HCT116 (cell line): ENCODE measurements at regions not wholly inside any gene's neighbourhood (a gene's known extent, or its start where the extent isn't known, plus 50 kb on each side); places are given as distances from the start of the nearest gene placed in this dataset.

Experiments used
- ATAC-seq: fragments of 200-7000 bp; cut with Tn5 transposase; 2 replicates; pipeline ENCODE4 v1.9.1; 2020; ENCODE audit warnings: mild to moderate bottlenecking, moderate library complexity
- BruUV-seq: library from RNA; stranded (reverse); fragments of 400-500 nt; replicated peaks from 2 replicates; lab custom pipeline; 2021; lab: Mats Ljungman, UMichigan
- CTCF ChIA-PET: fragments of 300-600 bp; sonication (Branson Sonifier 250); formaldehyde crosslinking; loops from one replicate; lab custom pipeline; 2021; ENCODE audit warnings: antibody characterized with exemption; lab: Charles Lee
- POLR2A ChIA-PET: fragments of 300-600, 350-600 bp; sonication (Branson Sonifier 250); formaldehyde crosslinking; loops from one replicate; lab custom pipeline; 2021; ENCODE audit warnings: antibody characterized with exemption; lab: Charles Lee
- RAD21 ChIA-PET, 2 experiments: fragments of 300-600 bp; sonication (Branson Sonifier 250); formaldehyde crosslinking; loops; one replicate each; lab custom pipeline; 2023; ENCODE audit warnings: low total read pairs in 2 of 2; ENCODE audit not compliant: uncharacterized antibody in 2 of 2, unreplicated experiment in 2 of 2, low non-redundant PET in 1 of 2; lab: Charles Lee
- DNase-seq: peaks from one replicate; pipeline ENCODE4 v3.0.0-alpha.2; 2010; ENCODE audit warnings: low read depth, low spot score
- H2AFZ ChIP-seq: fragments of 200-600 bp; shearing (Covaris generic), sonication (generic); 2 replicates; pipeline ENCODE4 v1.6.1; 2017; ENCODE audit warnings: low read depth, mixed run types, mixed read lengths, antibody characterized with exemption, low read length; ENCODE audit not compliant: poor library complexity, severe bottlenecking
- H3K27ac ChIP-seq: 2 replicates; pipeline ENCODE4 v1.5.1; 2012; ENCODE audit warnings: low read depth, low read length
- H3K27me3 ChIP-seq: fragments of 200-600 bp; sonication (generic); 2 replicates; pipeline ENCODE4 v1.6.1; 2016; ENCODE audit warnings: mixed run types, low read length, mixed read lengths; ENCODE audit not compliant: insufficient read depth
- H3K36me3 ChIP-seq, 2 experiments: fragments of 200-500 bp in 1 of 2; fragments of 200-600 bp in 1 of 2; sonication (Bioruptor generic) in 1 of 2; sonication (generic) in 1 of 2; 2 replicates each; pipeline versions ENCODE4 v1.5.1 to v1.6.1; 2014 to 2016; ENCODE audit warnings: low read length in 2 of 2, inconsistent platforms in 1 of 2, mixed read lengths in 1 of 2, mixed run types in 1 of 2; ENCODE audit not compliant: insufficient read depth in 2 of 2, control insufficient read depth in 1 of 2
- H3K4me1 ChIP-seq, 2 experiments: fragments of 200-600 bp in 1 of 2; sonication (generic) in 1 of 2; 2 replicates each; pipeline versions ENCODE4 v1.5.1 to v1.6.1; 2012 to 2017; ENCODE audit warnings: low read length in 2 of 2, inconsistent platforms in 1 of 2, mild to moderate bottlenecking in 1 of 2, mixed read lengths in 1 of 2, mixed run types in 1 of 2, moderate library complexity in 1 of 2; ENCODE audit not compliant: insufficient read depth in 2 of 2, control insufficient read depth in 1 of 2
- H3K4me2 ChIP-seq: fragments of 200-600 bp; sonication (generic); 2 replicates; pipeline ENCODE4 v1.6.1; 2017; ENCODE audit warnings: mixed run types, low read length, mixed read lengths
- H3K4me3 ChIP-seq, 2 experiments: fragments of 200-600 bp in 1 of 2; sonication (generic) in 1 of 2; replicated peaks in 1 of 2; 2 replicates each; pipeline ENCODE4 v1.5.1; 2011 to 2016; ENCODE audit warnings: low read length in 2 of 2, control low read depth in 1 of 2, low read depth in 1 of 2, mild to moderate bottlenecking in 1 of 2, mixed read lengths in 1 of 2, mixed run types in 1 of 2
- H3K79me2 ChIP-seq: fragments of 200-600 bp; sonication (generic); 2 replicates; pipeline ENCODE4 v1.6.1; 2017; ENCODE audit warnings: mild to moderate bottlenecking, mixed run types, low read length, moderate library complexity, mixed read lengths; ENCODE audit not compliant: insufficient read depth
- H3K9ac ChIP-seq: fragments of 200-600 bp; sonication (generic); 2 replicates; pipeline ENCODE4 v1.6.1; 2016; ENCODE audit warnings: low read length, mixed read lengths
- H3K9me2 ChIP-seq: fragments of 200-600 bp; sonication (generic), shearing (Covaris generic); 2 replicates; pipeline ENCODE4 v1.6.1; 2017; ENCODE audit warnings: mixed run types, mild to moderate bottlenecking, moderate library complexity; ENCODE audit not compliant: insufficient read depth
- H3K9me3 ChIP-seq, 2 experiments: fragments of 200-500 bp in 1 of 2; fragments of 200-600 bp in 1 of 2; sonication (Bioruptor generic) in 1 of 2; sonication (generic) in 1 of 2; 2 replicates each; pipeline ENCODE4 v1.6.1; 2014 to 2017; ENCODE audit warnings: low read length in 2 of 2, mixed read lengths in 2 of 2, inconsistent platforms in 1 of 2, low read depth in 1 of 2, mild to moderate bottlenecking in 1 of 2, mixed run types in 1 of 2, moderate library complexity in 1 of 2; ENCODE audit not compliant: control insufficient read depth in 1 of 2, insufficient read depth in 1 of 2
- H4K20me1 ChIP-seq: fragments of 200-600 bp; sonication (generic), shearing (Covaris generic); 2 replicates; pipeline ENCODE4 v1.6.1; 2017; ENCODE audit warnings: mixed run types, mild to moderate bottlenecking, moderate library complexity; ENCODE audit not compliant: insufficient read depth
- CBX3 ChIP-seq: IDR thresholded peaks from 2 replicates; pipeline ENCODE4 v1.6.1; 2012; ENCODE audit warnings: low read depth
- CTCF ChIP-seq, 3 experiments: fragments of 200-600 bp in 1 of 3; sonication (generic) in 1 of 3; IDR thresholded peaks in 2 of 3; conservative IDR thresholded peaks in 1 of 3; 2 replicates each; pipeline ENCODE4 v1.5.1; 2012 to 2017; ENCODE audit warnings: low read depth in 2 of 3, low read length in 2 of 3, antibody characterized with exemption in 1 of 3, borderline replicate concordance in 1 of 3, control low read depth in 1 of 3, mild to moderate bottlenecking in 1 of 3, mixed read lengths in 1 of 3, mixed run types in 1 of 3, moderate library complexity in 1 of 3; ENCODE audit not compliant: insufficient read depth in 1 of 3
- EGR1 ChIP-seq: IDR thresholded peaks from 2 replicates; pipeline ENCODE4 v1.6.1; 2012; ENCODE audit warnings: low read depth
- FOSL1 ChIP-seq: IDR thresholded peaks from 2 replicates; pipeline ENCODE4 v1.6.1; 2012; ENCODE audit warnings: low read depth
- MAX ChIP-seq: IDR thresholded peaks from 2 replicates; pipeline ENCODE4 v1.6.1; 2012
- POLR2A ChIP-seq: IDR thresholded peaks from 2 replicates; pipeline ENCODE4 v1.7.0; 2011; ENCODE audit warnings: borderline replicate concordance; ENCODE audit not compliant: insufficient read depth, insufficient read length; ENCODE audit errors: extremely low read depth
- SIN3A ChIP-seq: IDR thresholded peaks from 2 replicates; pipeline ENCODE4 v1.6.1; 2012; ENCODE audit warnings: low read depth
- SP1 ChIP-seq: IDR thresholded peaks from 2 replicates; pipeline ENCODE4 v1.6.1; 2012; ENCODE audit warnings: low read depth
- SRF ChIP-seq: IDR thresholded peaks from 2 replicates; pipeline ENCODE4 v1.6.1; 2012; ENCODE audit warnings: low read depth
- TCF7L2 ChIP-seq: IDR thresholded peaks from 2 replicates; pipeline ENCODE4 v1.7.0; 2011; ENCODE audit warnings: borderline replicate concordance, inconsistent platforms; ENCODE audit not compliant: insufficient read depth, insufficient read length; ENCODE audit errors: extremely low read depth
- ZFX ChIP-seq: fragments of 450-650 bp; IDR thresholded peaks from 2 replicates; pipeline ENCODE4 v1.6.1; 2017
- intact Hi-C: fragments of 100-400 bp; cut with micrococcal nuclease; formaldehyde crosslinking; loops from 2 replicates; pipeline ENCODE4 v1.10.0; 2022

DNA sequence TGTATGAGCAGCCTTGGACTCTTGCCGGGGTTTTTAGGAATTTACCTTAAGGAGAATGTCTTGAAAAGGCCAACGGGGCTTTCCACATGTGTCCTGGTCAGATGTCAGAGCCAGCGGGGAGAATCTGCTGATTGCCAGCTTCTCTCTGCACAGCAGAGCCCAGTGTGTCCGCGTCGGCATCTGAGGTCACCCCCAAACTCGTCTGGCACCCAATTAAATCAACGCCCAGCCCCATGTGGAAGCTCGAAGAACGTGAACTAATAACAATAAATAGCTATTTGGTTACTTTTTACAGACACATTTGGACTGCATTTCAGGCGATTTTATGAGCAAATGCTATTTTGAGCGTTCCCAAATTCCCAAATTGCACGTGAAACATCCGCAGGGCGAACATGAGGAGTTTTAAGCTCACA, 303.5 kb downstream of the FOXL1 start:
- H2AFZ ChIP-seq = no peak overlapping the region
- H3K79me2 ChIP-seq = no peaks in the 10 kb centered on the region
- no peaks in the 10 kb centered on the region for H3K36me3 ChIP-seq
- H4K20me1 ChIP-seq = no peaks in the 10 kb centered on the region
- H3K27me3 ChIP-seq = peaks cover 45% of the 10 kb centered on the region
- ATAC-seq (no peak), DNase-seq (no peak)
- ChIA-PET RAD21 (no interaction called here), POLR2A (interaction anchor here (1.4 kb wide), 1 partner anchor 8 kb away, joined by 3 read pairs; no protein-coding TSS in a partner anchor), CTCF (no interaction called here)
- H3K4me3 ChIP-seq = no peak overlapping the region
- intact Hi-C loops = no loop called here
- no peaks in the 10 kb centered on the region for H3K9me3 ChIP-seq
- H3K27ac ChIP-seq = no peak overlapping the region
- no TSS peak for BruUV-seq
- H3K4me1 ChIP-seq = no peaks in the 10 kb centered on the region
- no peak for TF ChIP-seq CTCF (IDR thresholded peaks at IDR 0.05 in 2 of 3, conservative IDR thresholded peaks at IDR 0.05 in 1 of 3; ENCODE audit: borderline replicate concordance in 1 of 3, insufficient read depth in 1 of 3, low read depth in 2 of 3, low read length in 2 of 3)
- TF ChIP-seq POLR2A = no peak
- TF ChIP-seq TCF7L2 = no peak
- TF ChIP-seq SIN3A = no peak
- no peak for TF ChIP-seq SP1
- no peak for TF ChIP-seq CBX3
- no peak for TF ChIP-seq MAX
- no peak for TF ChIP-seq SRF
- no peak for TF ChIP-seq EGR1
- TF ChIP-seq FOSL1 = no peak
- no peak for TF ChIP-seq ZFX
- H3K9me2 ChIP-seq = no peaks in the 10 kb centered on the region
- H3K4me2 ChIP-seq = no peak overlapping the region
- no peak overlapping the region for H3K9ac ChIP-seq
